ENCODE measurements at regions not wholly inside any gene's neighbourhood (a gene's known extent, or its start where the extent isn't known, plus 50 kb on each side); places are given as distances from the start of the nearest gene placed in this dataset.

DNA sequence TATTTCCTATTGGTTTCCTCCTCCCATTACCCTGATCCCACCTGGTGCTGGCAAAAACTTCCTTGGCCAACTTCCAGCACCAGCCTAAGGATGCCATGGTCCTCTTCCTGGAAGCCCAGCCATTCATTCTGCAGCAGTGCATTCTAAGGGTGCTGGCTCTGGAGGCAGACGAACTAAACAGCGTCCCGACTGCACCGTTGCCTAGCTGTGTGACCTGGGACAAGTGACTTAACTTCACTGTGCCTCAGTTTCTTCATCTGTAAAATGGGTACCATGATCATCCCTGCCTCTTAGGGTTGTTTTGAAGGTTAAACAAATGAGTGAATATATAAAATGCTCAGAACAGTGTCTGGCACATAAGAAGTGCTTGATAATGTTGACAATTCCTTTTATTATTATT is 120.9 kb upstream of the ZNF217 start:
- Histone ChIP-seq H3K27ac (no peak overlapping the region), H3K36me3 (no peaks in the 10 kb centered on the region), H3K4me1 (ENCODE audit: insufficient read depth) (peaks cover 6% of the 10 kb centered on the region), H3K9me3 (no peaks in the 10 kb centered on the region), H3K27me3 (no peaks in the 10 kb centered on the region), H3K4me3 (no peak overlapping the region)
- whole genome bisulfite sequencing, 3 donors: 91 to 95% (median 94%) methylated on average over 4 of the region's 4 CpGs
- intact Hi-C loops (cut with DNase I): no loop called here
- no peak for DNase-seq
- TF ChIP-seq, protein P1, sequence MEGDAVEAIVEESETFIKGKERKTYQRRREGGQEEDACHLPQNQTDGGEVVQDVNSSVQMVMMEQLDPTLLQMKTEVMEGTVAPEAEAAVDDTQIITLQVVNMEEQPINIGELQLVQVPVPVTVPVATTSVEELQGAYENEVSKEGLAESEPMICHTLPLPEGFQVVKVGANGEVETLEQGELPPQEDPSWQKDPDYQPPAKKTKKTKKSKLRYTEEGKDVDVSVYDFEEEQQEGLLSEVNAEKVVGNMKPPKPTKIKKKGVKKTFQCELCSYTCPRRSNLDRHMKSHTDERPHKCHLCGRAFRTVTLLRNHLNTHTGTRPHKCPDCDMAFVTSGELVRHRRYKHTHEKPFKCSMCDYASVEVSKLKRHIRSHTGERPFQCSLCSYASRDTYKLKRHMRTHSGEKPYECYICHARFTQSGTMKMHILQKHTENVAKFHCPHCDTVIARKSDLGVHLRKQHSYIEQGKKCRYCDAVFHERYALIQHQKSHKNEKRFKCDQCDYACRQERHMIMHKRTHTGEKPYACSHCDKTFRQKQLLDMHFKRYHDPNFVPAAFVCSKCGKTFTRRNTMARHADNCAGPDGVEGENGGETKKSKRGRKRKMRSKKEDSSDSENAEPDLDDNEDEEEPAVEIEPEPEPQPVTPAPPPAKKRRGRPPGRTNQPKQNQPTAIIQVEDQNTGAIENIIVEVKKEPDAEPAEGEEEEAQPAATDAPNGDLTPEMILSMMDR (IDR thresholded peaks at IDR 0.05): no peak
- TF ChIP-seq POLR2A (IDR thresholded peaks at IDR 0.05): no peak
- no peak for TF ChIP-seq EP300 (IDR thresholded peaks at IDR 0.05)

DNA sequence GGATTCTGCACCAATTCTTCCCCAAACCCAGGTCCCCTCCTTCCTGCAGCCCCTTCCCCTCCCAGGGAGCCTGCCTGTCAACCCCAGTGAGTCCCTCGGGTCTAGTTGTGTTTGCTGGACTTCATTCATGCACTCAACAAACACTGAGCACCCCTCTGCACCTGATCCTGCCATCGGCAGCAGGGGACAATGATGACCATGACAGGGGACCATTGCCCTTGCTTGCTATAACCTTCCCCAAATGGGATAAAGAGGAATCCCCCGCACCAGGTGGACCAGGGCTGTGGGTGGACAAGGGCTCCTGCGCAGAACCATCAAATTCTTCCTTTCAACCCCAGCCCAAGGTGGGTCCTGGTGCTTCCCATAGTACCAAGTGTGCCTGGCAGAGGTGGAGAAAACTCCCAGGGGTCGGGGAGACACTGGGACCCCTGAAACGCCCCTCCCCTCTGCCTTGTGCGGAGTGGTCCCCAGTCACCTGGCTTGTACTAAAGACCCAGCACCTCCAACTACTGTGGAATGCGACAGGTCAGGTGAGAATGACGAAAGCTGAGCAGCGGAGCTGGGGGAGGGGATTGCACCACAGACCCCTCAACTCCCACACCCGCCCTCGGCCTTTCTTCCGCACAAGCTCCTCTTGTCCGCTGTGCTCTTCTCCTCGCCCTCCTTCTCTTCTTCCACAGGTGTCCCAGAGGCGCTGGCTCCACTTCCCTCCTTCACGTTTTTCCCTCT is 119.9 kb upstream of the ZNF217 start:
- Histone ChIP-seq H3K9me3 (no peaks in the 10 kb centered on the region), H3K27me3 (no peaks in the 10 kb centered on the region), H3K27ac (no peak overlapping the region), H3K4me3 (no peak overlapping the region), H3K4me1 (ENCODE audit: insufficient read depth) (peaks cover 6% of the 10 kb centered on the region), H3K36me3 (no peaks in the 10 kb centered on the region)
- WGBS, 3 donors: 88 to 93% (median 92%) methylated on average over 17 of the region's 17 CpGs
- TF ChIP-seq POLR2A (IDR thresholded peaks at IDR 0.05) (no peak), EP300 (IDR thresholded peaks at IDR 0.05) (no peak)
- TF ChIP-seq, protein P1 (IDR thresholded peaks at IDR 0.05): no peak
- intact Hi-C loops (cut with DNase I): no loop called here
- no peak for DNase-seq

DNA sequence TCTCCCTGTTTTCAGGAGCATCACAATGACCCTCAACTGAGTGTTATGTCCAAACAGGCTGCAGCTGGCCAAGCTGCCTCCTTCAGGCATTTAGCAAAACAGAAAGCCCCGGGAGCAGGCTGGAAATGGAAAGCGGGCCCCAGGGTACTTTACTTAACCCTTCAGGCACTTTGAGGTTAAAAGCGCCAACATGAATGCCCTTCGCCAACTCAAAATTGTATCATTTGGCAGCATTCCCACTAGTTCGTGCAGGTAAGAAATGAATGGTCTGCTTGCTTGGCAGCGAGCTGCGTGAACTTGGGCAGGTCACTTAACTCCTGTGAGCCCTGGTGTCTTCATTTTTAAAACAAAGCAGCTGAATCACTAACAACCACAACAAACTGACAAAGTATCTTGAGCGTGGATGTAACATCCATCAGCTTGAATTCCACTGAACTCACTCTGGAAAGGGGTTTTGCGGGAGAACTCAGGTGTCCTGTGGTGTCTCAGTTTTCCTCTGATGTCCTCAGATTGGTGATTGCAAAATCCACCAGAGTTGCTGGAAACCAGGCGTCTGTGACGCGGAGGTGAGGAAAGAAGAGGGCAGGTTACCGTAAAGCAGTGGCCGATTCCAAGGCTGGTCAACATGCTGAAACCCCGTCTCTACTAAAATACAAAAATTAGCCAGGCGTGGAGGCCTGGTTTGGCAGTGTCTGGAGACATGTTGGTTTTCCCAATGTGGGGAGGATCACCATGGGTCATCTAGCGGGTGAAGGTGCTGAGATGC is 118.8 kb upstream of the ZNF217 start:
- H3K4me1 ChIP-seq (ENCODE audit: insufficient read depth): peaks cover 6% of the 10 kb centered on the region
- H3K4me3 ChIP-seq: no peak overlapping the region
- intact Hi-C loops (cut with DNase I): no loop called here
- no peak overlapping the region for H3K27ac ChIP-seq
- no peaks in the 10 kb centered on the region for H3K9me3 ChIP-seq
- H3K27me3 ChIP-seq: no peaks in the 10 kb centered on the region
- no peak for DNase-seq
- H3K36me3 ChIP-seq: no peaks in the 10 kb centered on the region
- TF ChIP-seq EP300 (IDR thresholded peaks at IDR 0.05): no peak
- TF ChIP-seq POLR2A (IDR thresholded peaks at IDR 0.05): no peak
- TF ChIP-seq, protein P1 (IDR thresholded peaks at IDR 0.05): no peak
- WGBS, 3 donors: 71 to 78% (median 72%) methylated on average over 17 of the region's 17 CpGs

DNA sequence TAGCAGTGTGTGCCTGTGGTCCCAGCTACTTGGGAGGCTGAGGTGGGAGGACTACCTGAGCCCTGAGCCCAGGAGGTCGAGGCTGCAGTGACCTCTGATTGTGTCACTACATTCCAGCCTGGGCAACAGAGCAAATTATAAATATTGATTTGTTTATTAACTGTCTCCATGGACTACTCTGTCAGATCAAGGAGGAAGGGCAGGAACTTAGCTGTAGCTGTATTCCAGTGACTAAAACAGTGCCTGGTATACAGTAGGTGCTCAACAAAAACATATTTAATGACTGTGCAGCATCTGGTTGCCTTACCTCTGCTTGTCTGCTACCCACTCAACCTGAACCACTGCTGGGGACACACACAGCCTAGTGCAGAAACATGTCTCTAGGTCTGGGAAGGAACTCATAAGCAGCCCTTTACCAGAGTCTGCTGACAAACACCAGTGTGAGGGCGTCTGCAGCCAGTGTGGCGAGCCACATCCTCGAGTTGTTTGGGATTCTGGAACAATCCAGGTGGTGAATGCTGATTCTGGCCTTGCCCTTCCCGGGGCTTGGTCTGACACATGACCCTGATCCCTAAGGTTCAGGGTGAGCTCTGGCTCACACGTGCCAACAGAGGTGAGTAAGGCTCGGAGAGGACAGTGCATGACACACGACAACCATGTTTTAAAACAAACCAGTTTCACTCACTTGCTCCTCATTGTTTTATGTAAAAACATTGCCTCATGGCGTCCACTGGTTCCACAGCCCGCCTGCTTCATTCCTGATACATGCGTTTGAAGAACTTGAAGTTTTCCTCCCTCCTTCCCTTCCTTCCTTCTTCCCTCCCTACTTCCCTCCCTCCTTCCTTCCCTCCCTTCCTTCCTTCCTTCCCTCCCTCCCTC is 117.9 kb upstream of the ZNF217 start:
- no peaks in the 10 kb centered on the region for H3K27me3 ChIP-seq
- H3K27ac ChIP-seq: no peak overlapping the region
- intact Hi-C loops (cut with DNase I): no loop called here
- no peaks in the 10 kb centered on the region for H3K36me3 ChIP-seq
- no peak for DNase-seq
- 38 to 58% (median 40%) methylated on average over 11 of the region's 11 CpGs for WGBS, 3 donors
- TF ChIP-seq, protein P1 (IDR thresholded peaks at IDR 0.05): no peak
- no peak overlapping the region for H3K4me3 ChIP-seq
- H3K9me3 ChIP-seq: no peaks in the 10 kb centered on the region
- H3K4me1 ChIP-seq (ENCODE audit: insufficient read depth): peaks cover 6% of the 10 kb centered on the region
